Neuronal stem cell (in vitro differentiated cells): ENCODE measurements at regions not wholly inside any gene's neighbourhood (a gene's known extent, or its start where the extent isn't known, plus 50 kb on each side); places are given as distances from the start of the nearest gene placed in this dataset.

Experiments
- DNase-seq: peaks from one replicate; pipeline ENCODE4 v3.0.0-alpha.2; 2013; ENCODE audit warnings: low spot score
- H2AFZ ChIP-seq: one replicate; pipeline ENCODE4 v1.6.1; 2013; ENCODE audit warnings: mild to moderate bottlenecking, low read length, inconsistent platforms
- H2AK5ac ChIP-seq: 2 replicates; pipeline ENCODE4 v1.6.1; 2013; ENCODE audit warnings: low read depth, mild to moderate bottlenecking, inconsistent platforms, low read length, moderate library complexity, mixed read lengths
- H2BK120ac ChIP-seq: 2 replicates; pipeline ENCODE4 v1.6.1; 2013; ENCODE audit warnings: low read depth, mild to moderate bottlenecking, inconsistent platforms, low read length, moderate library complexity, mixed read lengths
- H2BK12ac ChIP-seq: one replicate; pipeline ENCODE4 v1.6.1; 2013; ENCODE audit warnings: low read length, inconsistent platforms
- H2BK15ac ChIP-seq: 2 replicates; pipeline ENCODE4 v1.6.1; 2013; ENCODE audit warnings: mild to moderate bottlenecking, low read length, inconsistent platforms, mixed read lengths
- H2BK5ac ChIP-seq: one replicate; pipeline ENCODE4 v1.6.1; 2013; ENCODE audit warnings: inconsistent platforms, mild to moderate bottlenecking, low read length, moderate library complexity
- H3K14ac ChIP-seq: one replicate; pipeline ENCODE4 v1.6.1; 2013; ENCODE audit warnings: low read length, inconsistent platforms
- H3K18ac ChIP-seq: 2 replicates; pipeline ENCODE4 v1.6.1; 2013; ENCODE audit warnings: low read length, inconsistent platforms
- H3K23ac ChIP-seq: 2 replicates; pipeline ENCODE4 v1.6.1; 2013; ENCODE audit warnings: low read depth, mild to moderate bottlenecking, mixed read lengths, low read length, inconsistent platforms; ENCODE audit not compliant: poor library complexity
- H3K27ac ChIP-seq: replicated peaks from 3 replicates; pipeline ENCODE4 v1.5.1; 2013; ENCODE audit warnings: low read length, inconsistent platforms
- H3K27me3 ChIP-seq, 3 experiments: 2 replicates each; pipeline ENCODE4 v1.6.1; 2013; ENCODE audit warnings: low read length in 3 of 3, mild to moderate bottlenecking in 2 of 3, inconsistent platforms in 1 of 3, low read depth in 1 of 3, mixed read lengths in 1 of 3, moderate library complexity in 1 of 3; ENCODE audit not compliant: control insufficient read depth in 3 of 3, insufficient read depth in 3 of 3
- H3K36me3 ChIP-seq, 2 donors: replicated peaks in 1 of 2; 2 replicates each; pipeline ENCODE4 v1.6.1; 2013; ENCODE audit warnings: low read length in 2 of 2; ENCODE audit not compliant: control insufficient read depth in 2 of 2, insufficient read depth in 2 of 2
- H3K4ac ChIP-seq: 2 replicates; pipeline ENCODE4 v1.6.1; 2013; ENCODE audit warnings: inconsistent platforms, mild to moderate bottlenecking, low read length, moderate library complexity
- H3K4me1 ChIP-seq, 2 donors: 1 replicate in 1 of 2; 2 replicates in 1 of 2; pipeline ENCODE4 v1.6.1; 2013; ENCODE audit warnings: low read length in 2 of 2, low read depth in 1 of 2; ENCODE audit not compliant: control insufficient read depth in 2 of 2, insufficient read depth in 1 of 2
- H3K4me2 ChIP-seq: one replicate; pipeline ENCODE4 v1.6.1; 2013; ENCODE audit warnings: mild to moderate bottlenecking, low read length, inconsistent platforms; ENCODE audit not compliant: insufficient read depth, poor library complexity, severe bottlenecking
- H3K4me3 ChIP-seq, 2 donors: 2 replicates each; pipeline ENCODE4 v1.5.1; 2013; ENCODE audit warnings: low read length in 2 of 2, mild to moderate bottlenecking in 2 of 2, inconsistent platforms in 1 of 2, moderate library complexity in 1 of 2
- H3K79me1 ChIP-seq: one replicate; pipeline ENCODE4 v1.6.1; 2013; ENCODE audit warnings: low read depth, mild to moderate bottlenecking, inconsistent platforms, low read length, moderate library complexity
- H3K9ac ChIP-seq: one replicate; pipeline ENCODE4 v1.6.1; 2013; ENCODE audit warnings: mild to moderate bottlenecking, low read depth, low read length, inconsistent platforms; ENCODE audit not compliant: poor library complexity
- H3K9me3 ChIP-seq, 2 donors: replicated peaks in 1 of 2; 2 replicates each; pipeline versions ENCODE3 to v1.6.1; 2013; ENCODE audit warnings: low read length in 2 of 2, mild to moderate bottlenecking in 2 of 2, inconsistent platforms in 1 of 2, low read depth in 1 of 2, mixed read lengths in 1 of 2, moderate library complexity in 1 of 2; ENCODE audit not compliant: control insufficient read depth in 2 of 2, insufficient read depth in 1 of 2
- H4K8ac ChIP-seq: one replicate; pipeline ENCODE4 v1.6.1; 2013; ENCODE audit warnings: low read depth, mild to moderate bottlenecking, inconsistent platforms, low read length, moderate library complexity
- H4K91ac ChIP-seq: one replicate; pipeline ENCODE4 v1.6.1; 2013; ENCODE audit warnings: low read length, low read depth, mild to moderate bottlenecking, inconsistent platforms; ENCODE audit not compliant: poor library complexity
- WGBS, 2 donors: extraction: QIAGEN DNeasy Blood & Tissue Kit; methylation state at CpG; one replicate each; pipeline ENCODE4 v1.1.7; 2013; ENCODE audit warnings: missing lambda C conversion rate in 2 of 2, mixed read lengths in 1 of 2; ENCODE audit not compliant: insufficient read length in 2 of 2, insufficient replicate concordance in 1 of 2; ENCODE audit errors: extremely low coverage in 2 of 2; 5-methylcytosine and 5-hydroxymethylcytosine counted together

DNA sequence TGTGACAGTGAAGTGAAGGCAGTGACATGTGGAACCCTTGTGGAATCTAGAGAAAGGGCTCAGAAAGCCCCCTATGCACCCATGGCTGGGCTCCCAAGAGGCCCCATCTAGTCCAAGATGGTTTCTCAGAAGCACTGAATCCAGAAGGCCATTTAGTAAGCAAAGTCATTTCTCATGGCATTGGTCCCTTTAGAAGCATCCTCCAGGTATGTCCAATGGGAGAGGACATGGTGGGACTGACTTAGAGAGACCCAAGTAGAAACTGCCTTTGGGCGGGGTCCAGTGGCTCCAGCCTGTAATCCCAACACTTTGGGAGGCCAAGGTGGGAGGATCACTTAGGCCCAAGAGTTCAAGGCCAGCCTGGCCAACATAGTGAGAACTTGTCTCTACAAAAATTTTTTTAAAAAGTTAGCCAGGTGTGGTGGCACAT, 72.5 kb upstream of the RMDN2 start:
- Histone ChIP-seq H3K14ac (no peak overlapping the region), H4K91ac (no peak overlapping the region), H2BK5ac (no peak overlapping the region), H4K8ac (no peak overlapping the region), H3K9me3 (no peaks in the 10 kb centered on the region), H3K79me1 (no peaks in the 10 kb centered on the region), H3K4me2 (no peak overlapping the region), H2AFZ (no peak overlapping the region), H2BK120ac (no peak overlapping the region), H3K4me1 (peaks cover 0 to 3% of the 10 kb centered on the region in 2 donors), H3K27ac (no peak overlapping the region), H3K9ac (no peak overlapping the region), H3K23ac (no peak overlapping the region), H3K27me3 (peaks cover 0 to 5% (median 0%) of the 10 kb centered on the region in 3 experiments), H2BK15ac (no peak overlapping the region), H3K36me3 (no peaks in the 10 kb centered on the region), H2AK5ac (no peak overlapping the region), H3K18ac (no peak overlapping the region), H2BK12ac (no peak overlapping the region), H3K4me3 (no peak overlapping the region), H3K4ac (no peak overlapping the region)
- WGBS, 2 donors = no CpG with 5 or more reads among the region's 1 CpG
- DNase-seq = no peak

DNA sequence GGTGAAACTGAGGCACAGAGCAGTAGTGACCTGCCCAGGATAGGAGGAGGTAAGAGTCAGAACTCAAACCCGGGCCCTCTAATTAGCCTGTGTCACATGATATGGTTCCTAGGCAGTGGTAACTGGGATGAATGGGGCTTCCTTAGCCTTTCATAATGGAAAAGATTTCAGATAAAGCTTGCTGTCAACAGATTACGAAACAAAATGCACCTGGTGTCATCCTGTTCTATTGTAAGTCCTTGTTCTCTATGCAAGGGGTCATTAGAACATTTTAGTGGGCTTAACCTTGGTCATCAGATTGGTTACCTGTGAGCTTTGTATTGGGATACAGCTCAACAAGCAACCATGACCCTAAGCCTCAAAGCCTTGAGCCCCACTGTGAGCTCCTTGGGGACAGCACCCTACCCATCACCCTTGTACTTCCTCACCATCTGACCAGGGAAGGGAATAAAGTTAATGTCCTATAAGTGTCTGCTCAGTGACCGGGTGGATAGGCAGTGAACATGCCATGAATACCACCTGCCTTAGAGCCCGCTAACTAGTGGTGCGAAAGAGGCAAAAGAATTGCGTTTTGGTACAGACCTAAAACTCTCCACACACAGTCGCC, 70.3 kb upstream of the RMDN2 start:
- H3K4me2 ChIP-seq = no peak overlapping the region
- H2AK5ac ChIP-seq = no peak overlapping the region
- H3K36me3 ChIP-seq = no peaks in the 10 kb centered on the region
- peaks cover 0 to 4% (median 0%) of the 10 kb centered on the region in 3 experiments for H3K27me3 ChIP-seq
- H2AFZ ChIP-seq = no peak overlapping the region
- no peak overlapping the region for H3K4ac ChIP-seq
- H3K27ac ChIP-seq = no peak overlapping the region
- H4K91ac ChIP-seq = no peak overlapping the region
- H3K4me1 ChIP-seq = peaks cover 0 to 4% of the 10 kb centered on the region in 2 donors
- H3K9me3 ChIP-seq = peaks cover 2 to 4% of the 10 kb centered on the region in 2 donors
- H3K79me1 ChIP-seq = no peaks in the 10 kb centered on the region
- no peak overlapping the region for H3K9ac ChIP-seq
- DNase-seq = no peak
- no peak overlapping the region for H3K23ac ChIP-seq
- H2BK120ac ChIP-seq = no peak overlapping the region
- no peak overlapping the region for H4K8ac ChIP-seq
- no peak overlapping the region for H3K14ac ChIP-seq
- H3K18ac ChIP-seq = no peak overlapping the region
- H2BK15ac ChIP-seq = no peak overlapping the region
- no peak overlapping the region for H3K4me3 ChIP-seq
- H2BK5ac ChIP-seq = no peak overlapping the region
- WGBS, 2 donors = no CpG with 5 or more reads among the region's 7 CpGs
- no peak overlapping the region for H2BK12ac ChIP-seq

DNA sequence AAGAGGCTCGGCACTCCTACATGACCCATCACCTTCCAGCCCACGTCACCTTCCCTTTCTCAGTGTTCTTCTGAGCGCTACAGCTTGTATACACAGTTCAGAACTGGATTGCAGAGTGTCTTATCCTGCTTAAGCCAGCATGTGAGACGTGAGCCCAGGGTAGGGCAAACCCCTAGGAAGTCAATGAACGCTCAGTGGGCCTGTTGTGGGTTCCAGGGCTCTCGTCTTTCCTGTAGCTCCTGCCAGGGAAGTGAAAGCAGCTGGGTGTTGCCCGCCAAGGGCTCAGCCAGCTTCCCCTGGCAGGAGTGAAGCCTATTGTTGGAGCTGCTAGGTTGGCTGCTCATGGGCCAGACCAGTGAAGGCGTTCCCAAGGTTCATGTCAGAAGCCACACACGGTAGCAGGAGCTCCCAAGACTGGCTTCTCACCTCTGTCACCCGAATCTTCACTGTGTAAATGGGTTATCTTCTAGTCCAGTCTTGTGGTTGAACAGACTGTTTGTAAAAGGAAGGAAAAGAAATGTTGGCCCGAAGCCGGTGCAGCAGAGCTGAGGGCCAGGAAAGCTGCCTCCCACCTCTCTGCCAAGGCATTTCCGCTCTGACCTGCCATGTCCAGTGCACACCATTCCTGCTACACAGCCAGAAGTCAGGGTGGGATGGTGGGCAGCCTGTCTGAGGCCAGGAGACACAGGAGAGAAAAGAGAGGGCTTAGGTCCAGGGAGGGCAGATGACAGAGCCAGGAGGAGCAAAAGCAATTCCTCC, 69.6 kb upstream of the RMDN2 start:
- peaks cover 0 to 4% (median 0%) of the 10 kb centered on the region in 3 experiments for H3K27me3 ChIP-seq
- peaks cover 0 to 4% of the 10 kb centered on the region in 2 donors for H3K4me1 ChIP-seq
- no peak overlapping the region for H2BK5ac ChIP-seq
- H3K9me3 ChIP-seq = peaks cover 2 to 4% of the 10 kb centered on the region in 2 donors
- no peak overlapping the region for H4K8ac ChIP-seq
- DNase-seq = no peak
- H2BK15ac ChIP-seq = no peak overlapping the region
- H3K4me2 ChIP-seq = no peak overlapping the region
- no peaks in the 10 kb centered on the region for H3K36me3 ChIP-seq
- no CpG with 5 or more reads among the region's 13 CpGs for WGBS, 2 donors
- H2BK12ac ChIP-seq = no peak overlapping the region
- H3K79me1 ChIP-seq = no peaks in the 10 kb centered on the region
- no peak overlapping the region for H2AFZ ChIP-seq
- H3K14ac ChIP-seq = no peak overlapping the region
- H3K27ac ChIP-seq = no peak overlapping the region
- H3K18ac ChIP-seq = no peak overlapping the region
- no peak overlapping the region for H4K91ac ChIP-seq
- H3K23ac ChIP-seq = no peak overlapping the region
- no peak overlapping the region for H3K4me3 ChIP-seq
- no peak overlapping the region for H2BK120ac ChIP-seq
- H3K9ac ChIP-seq = no peak overlapping the region
- no peak overlapping the region for H2AK5ac ChIP-seq
- H3K4ac ChIP-seq = no peak overlapping the region

DNA sequence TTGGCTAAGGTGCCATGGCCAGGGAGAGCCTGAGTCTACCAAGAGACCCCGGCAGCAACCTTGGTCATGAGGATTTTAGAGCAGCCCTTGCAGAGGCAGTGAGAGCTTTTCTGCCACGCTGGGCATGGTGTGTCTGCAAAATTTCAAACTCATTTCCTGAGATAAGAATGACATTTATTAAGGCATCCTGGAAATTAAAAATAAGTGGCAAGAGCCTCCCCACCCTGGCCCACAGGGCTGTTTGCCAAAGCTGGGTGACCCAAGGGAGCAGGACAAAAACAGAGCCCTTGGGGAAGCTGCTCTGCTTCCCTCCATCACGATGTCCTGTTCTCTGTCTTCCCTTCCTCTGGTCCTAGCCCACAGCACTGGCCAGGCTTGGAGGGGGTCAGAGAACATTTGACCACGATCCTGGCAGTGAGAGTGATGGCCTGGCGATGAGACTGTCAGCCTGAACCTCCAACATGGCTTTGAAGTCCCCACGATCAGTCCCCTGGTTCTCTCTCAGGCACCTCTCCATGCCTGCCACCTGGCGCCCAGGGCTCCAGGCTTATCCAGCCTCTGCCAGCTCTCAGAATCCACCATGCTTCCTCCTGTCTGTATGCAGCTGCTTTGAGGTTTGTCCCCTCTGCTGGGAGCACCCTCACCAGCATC, 68.9 kb upstream of the RMDN2 start:
- Histone ChIP-seq H3K79me1 (no peaks in the 10 kb centered on the region), H3K18ac (peak overlapping the region; percentile 21), H3K4me2 (no peak overlapping the region), H3K14ac (peak overlapping the region; percentile 10), H3K4me3 (no peak overlapping the region), H2BK12ac (no peak overlapping the region), H3K9me3 (peaks cover 2 to 4% of the 10 kb centered on the region in 2 donors), H2BK5ac (no peak overlapping the region), H3K27me3 (peaks cover 0 to 4% (median 0%) of the 10 kb centered on the region in 3 experiments), H2BK120ac (no peak overlapping the region), H2AK5ac (no peak overlapping the region), H3K4me1 (peaks cover 0 to 4% of the 10 kb centered on the region in 2 donors), H2BK15ac (no peak overlapping the region), H3K9ac (no peak overlapping the region), H4K8ac (no peak overlapping the region), H3K36me3 (no peaks in the 10 kb centered on the region), H3K23ac (no peak overlapping the region), H3K4ac (no peak overlapping the region), H2AFZ (no peak overlapping the region), H4K91ac (no peak overlapping the region), H3K27ac (no peak overlapping the region)
- no CpG with 5 or more reads among the region's 7 CpGs for WGBS, 2 donors
- no peak for DNase-seq
